Neutrophil (primary cell): ENCODE measurements at regions not wholly inside any gene's neighbourhood (a gene's known extent, or its start where the extent isn't known, plus 50 kb on each side); places are given as distances from the start of the nearest gene placed in this dataset.

Experiments used
- H3K27ac ChIP-seq: fragments of 200-600 bp; sonication (generic); 2 replicates; pipeline ENCODE4 v1.5.1; 2016; ENCODE audit warnings: mild to moderate bottlenecking, moderate library complexity
- H3K27me3 ChIP-seq: fragments of 200-600 bp; sonication (generic); 2 replicates; pipeline ENCODE4 v1.6.0; 2016; ENCODE audit warnings: mild to moderate bottlenecking
- H3K36me3 ChIP-seq: fragments of 200-600 bp; sonication (generic); 2 replicates; pipeline ENCODE4 v1.5.1; 2017
- H3K4me1 ChIP-seq, 2 experiments: fragments of 200-600 bp in 1 of 2; sonication (generic) in 1 of 2; 1 replicate in 1 of 2; 2 replicates in 1 of 2; pipeline versions ENCODE4 v1.5.1 to v1.6.1; 2013 to 2016; ENCODE audit warnings: low read depth in 1 of 2, low read length in 1 of 2, mild to moderate bottlenecking in 1 of 2, moderate library complexity in 1 of 2; ENCODE audit not compliant: control insufficient read depth in 1 of 2, insufficient read depth in 1 of 2
- H3K4me3 ChIP-seq, 2 experiments: fragments of 200-600 bp in 1 of 2; sonication (generic) in 1 of 2; 1 replicate in 1 of 2; 2 replicates in 1 of 2; pipeline ENCODE4 v1.5.1; 2013 to 2016; ENCODE audit warnings: low read depth in 1 of 2, low read length in 1 of 2, mild to moderate bottlenecking in 1 of 2, moderate library complexity in 1 of 2
- H3K9me3 ChIP-seq: fragments of 200-600 bp; sonication (generic); 2 replicates; pipeline ENCODE4 v1.5.1; 2016
- TF ChIP-seq, protein P1 (sequence below): fragments of 200-600 bp; sonication (generic); IDR thresholded peaks from 2 replicates; pipeline ENCODE4 v1.5.1; 2016; ENCODE audit warnings: antibody characterized with exemption

- TF ChIP-seq, protein P1, sequence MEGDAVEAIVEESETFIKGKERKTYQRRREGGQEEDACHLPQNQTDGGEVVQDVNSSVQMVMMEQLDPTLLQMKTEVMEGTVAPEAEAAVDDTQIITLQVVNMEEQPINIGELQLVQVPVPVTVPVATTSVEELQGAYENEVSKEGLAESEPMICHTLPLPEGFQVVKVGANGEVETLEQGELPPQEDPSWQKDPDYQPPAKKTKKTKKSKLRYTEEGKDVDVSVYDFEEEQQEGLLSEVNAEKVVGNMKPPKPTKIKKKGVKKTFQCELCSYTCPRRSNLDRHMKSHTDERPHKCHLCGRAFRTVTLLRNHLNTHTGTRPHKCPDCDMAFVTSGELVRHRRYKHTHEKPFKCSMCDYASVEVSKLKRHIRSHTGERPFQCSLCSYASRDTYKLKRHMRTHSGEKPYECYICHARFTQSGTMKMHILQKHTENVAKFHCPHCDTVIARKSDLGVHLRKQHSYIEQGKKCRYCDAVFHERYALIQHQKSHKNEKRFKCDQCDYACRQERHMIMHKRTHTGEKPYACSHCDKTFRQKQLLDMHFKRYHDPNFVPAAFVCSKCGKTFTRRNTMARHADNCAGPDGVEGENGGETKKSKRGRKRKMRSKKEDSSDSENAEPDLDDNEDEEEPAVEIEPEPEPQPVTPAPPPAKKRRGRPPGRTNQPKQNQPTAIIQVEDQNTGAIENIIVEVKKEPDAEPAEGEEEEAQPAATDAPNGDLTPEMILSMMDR = no peak
These were observed 341.6 kb downstream of the ZNF608 start for GRCh38 chr5:124404796-124405195.

GRCh38 chr5:124403281-124403680 is 343.2 kb downstream of the ZNF608 start:
- TF ChIP-seq, protein P1 = no peak
- no peaks in the 10 kb centered on the region for H3K9me3 ChIP-seq
- no peaks in the 10 kb centered on the region for H3K36me3 ChIP-seq
- H3K4me3 ChIP-seq = no peak overlapping the region
- H3K27ac ChIP-seq = no peak overlapping the region
- no peaks in the 10 kb centered on the region for H3K27me3 ChIP-seq
- H3K4me1 ChIP-seq = no peaks in the 10 kb centered on the region

More at GRCh38 chr5:124404796-124405195, 341.6 kb downstream of the ZNF608 start:
- Histone ChIP-seq H3K9me3 (no peaks in the 10 kb centered on the region), H3K36me3 (no peaks in the 10 kb centered on the region), H3K4me3 (no peak overlapping the region), H3K4me1 (no peaks in the 10 kb centered on the region), H3K27ac (no peak overlapping the region), H3K27me3 (no peaks in the 10 kb centered on the region)

- Histone ChIP-seq H3K27ac (no peak overlapping the region), H3K4me3 (no peak overlapping the region), H3K27me3 (no peaks in the 10 kb centered on the region), H3K36me3 (no peaks in the 10 kb centered on the region), H3K9me3 (no peaks in the 10 kb centered on the region), H3K4me1 (no peaks in the 10 kb centered on the region)
- TF ChIP-seq, protein P1 = no peak
These were observed 344.3 kb downstream of the ZNF608 start for GRCh38 chr5:124402144-124402581.

- H3K4me3 ChIP-seq = no peak overlapping the region
- H3K27me3 ChIP-seq = no peaks in the 10 kb centered on the region
- H3K4me1 ChIP-seq = no peaks in the 10 kb centered on the region
- no peaks in the 10 kb centered on the region for H3K36me3 ChIP-seq
- H3K27ac ChIP-seq = no peak overlapping the region
- TF ChIP-seq, protein P1 = no peak
- no peaks in the 10 kb centered on the region for H3K9me3 ChIP-seq
These were observed 344.8 kb downstream of the ZNF608 start for GRCh38 chr5:124401476-124402143.

- H3K27me3 ChIP-seq = no peaks in the 10 kb centered on the region
- TF ChIP-seq, protein P1 = no peak
- no peak overlapping the region for H3K4me3 ChIP-seq
- no peaks in the 10 kb centered on the region for H3K4me1 ChIP-seq
- no peaks in the 10 kb centered on the region for H3K9me3 ChIP-seq
- no peak overlapping the region for H3K27ac ChIP-seq
- H3K36me3 ChIP-seq = no peaks in the 10 kb centered on the region
These were observed 346.9 kb downstream of the ZNF608 start for GRCh38 chr5:124399426-124399961.
